Suppressor macrophage treated with lipopolysaccharide for 1 hour (primary cell): ENCODE measurements at regions not wholly inside any gene's neighbourhood (a gene's known extent, or its start where the extent isn't known, plus 50 kb on each side); places are given as distances from the start of the nearest gene placed in this dataset.

Experiments used
- DNase-seq, 3 donors: peaks; one replicate each; pipeline ENCODE4 v3.0.0-alpha.2; 2020 to 2022

GRCh38 chr10:94043431-94043990 is 49.8 kb downstream of the PLCE1 start:
- no peak for DNase-seq

GRCh38 chr10:94046098-94046497 is 52.4 kb downstream of the PLCE1 start:
- DNase-seq = no peak

GRCh38 chr10:94047293-94047692 is 53.6 kb downstream of the PLCE1 start:
- DNase-seq = no peak

GRCh38 chr10:94049911-94050310 is 56.2 kb downstream of the PLCE1 start:
- DNase-seq = no peak

GRCh38 chr10:94052281-94052680 is 58.5 kb downstream of the PLCE1 start:
- DNase-seq = no peak

- DNase-seq = no peak
Observed at GRCh38 chr10:94052866-94053791, 59.4 kb downstream of the PLCE1 start.

GRCh38 chr10:94059178-94059883 is 65.6 kb downstream of the PLCE1 start:
- no peak for DNase-seq

- DNase-seq = no peak
Observed at GRCh38 chr10:94061026-94061425, 67.3 kb downstream of the PLCE1 start.

GRCh38 chr10:94062611-94063010 is 68.9 kb downstream of the PLCE1 start:
- no peak for DNase-seq

- no peak for DNase-seq
Observed at GRCh38 chr10:94065362-94065761, 71.6 kb downstream of the PLCE1 start.

GRCh38 chr10:94065787-94066186 is 72.1 kb downstream of the PLCE1 start:
- DNase-seq = no peak

- no peak for DNase-seq
Observed at GRCh38 chr10:94066411-94066810, 72.7 kb downstream of the PLCE1 start.

GRCh38 chr10:94069884-94070283 is 76.2 kb downstream of the PLCE1 start:
- no peak for DNase-seq

- no peak for DNase-seq
Observed at GRCh38 chr10:94074462-94074861, 80.7 kb downstream of the PLCE1 start.

GRCh38 chr10:94075506-94075905 is 81.8 kb downstream of the PLCE1 start:
- DNase-seq = no peak

GRCh38 chr10:94076325-94076841 is 82.7 kb downstream of the PLCE1 start:
- no peak for DNase-seq

- DNase-seq = no peak
Observed at GRCh38 chr10:94077042-94077441, 83.3 kb downstream of the PLCE1 start.

GRCh38 chr10:94080108-94080507 is 86.4 kb downstream of the PLCE1 start:
- no peak for DNase-seq

GRCh38 chr10:94083662-94084265 is 90.0 kb downstream of the PLCE1 start:
- DNase-seq = no peak

GRCh38 chr10:94084344-94084743 is 90.6 kb downstream of the PLCE1 start:
- no peak for DNase-seq

- no peak for DNase-seq
Observed at GRCh38 chr10:94085288-94085687, 91.6 kb downstream of the PLCE1 start.

- no peak for DNase-seq
Observed at GRCh38 chr10:94085766-94086437, 92.2 kb downstream of the PLCE1 start.
